ENCODE measurements at regions not wholly inside any gene's neighbourhood (a gene's known extent, or its start where the extent isn't known, plus 50 kb on each side); places are given as distances from the start of the nearest gene placed in this dataset.
"Not testable (repeated sequence)": the region's sequence is repeated elsewhere in the genome, so short reads cannot be mapped to it uniquely, and the experiment has no call there.

- in situ Hi-C loops (cut with MboI; ENCODE audit: low sequenced_read_pairs) = not testable (repeated sequence)
Observed at GRCh38 chr2:134062235-134062634, 191.6 kb upstream of the MGAT5 start.

GRCh38 chr2:134063916-134064315, 190.0 kb upstream of the MGAT5 start:
- in situ Hi-C loops (cut with MboI; ENCODE audit: low sequenced_read_pairs) = not testable (repeated sequence)

- in situ Hi-C loops (cut with MboI; ENCODE audit: low sequenced_read_pairs) = no loop called here
Observed at GRCh38 chr2:134070281-134070741, 183.6 kb upstream of the MGAT5 start.

GRCh38 chr2:134072341-134072740, 181.5 kb upstream of the MGAT5 start:
- in situ Hi-C loops (cut with MboI; ENCODE audit: low sequenced_read_pairs) = no loop called here

- in situ Hi-C loops (cut with MboI; ENCODE audit: low sequenced_read_pairs) = no loop called here
Observed at GRCh38 chr2:134073023-134073422, 180.8 kb upstream of the MGAT5 start.

GRCh38 chr2:134074619-134075018, 179.3 kb upstream of the MGAT5 start:
- in situ Hi-C loops (cut with MboI; ENCODE audit: low sequenced_read_pairs) = no loop called here

GRCh38 chr2:134075204-134075603, 178.7 kb upstream of the MGAT5 start:
- in situ Hi-C loops (cut with MboI; ENCODE audit: low sequenced_read_pairs) = no loop called here

- in situ Hi-C loops (cut with MboI; ENCODE audit: low sequenced_read_pairs) = no loop called here
Observed at GRCh38 chr2:134078354-134078753, 175.5 kb upstream of the MGAT5 start.

GRCh38 chr2:134079373-134079772, 174.5 kb upstream of the MGAT5 start:
- in situ Hi-C loops (cut with MboI; ENCODE audit: low sequenced_read_pairs) = no loop called here

- in situ Hi-C loops (cut with MboI; ENCODE audit: low sequenced_read_pairs) = no loop called here
Observed at GRCh38 chr2:134080386-134081089, 173.3 kb upstream of the MGAT5 start.

- in situ Hi-C loops (cut with MboI; ENCODE audit: low sequenced_read_pairs) = no loop called here
Observed at GRCh38 chr2:134081238-134081938, 172.5 kb upstream of the MGAT5 start.

- in situ Hi-C loops (cut with MboI; ENCODE audit: low sequenced_read_pairs) = no loop called here
Observed at GRCh38 chr2:134083548-134083947, 170.3 kb upstream of the MGAT5 start.

GRCh38 chr2:134086594-134087219, 167.2 kb upstream of the MGAT5 start:
- in situ Hi-C loops (cut with MboI; ENCODE audit: low sequenced_read_pairs) = no loop called here

GRCh38 chr2:134087371-134087921, 166.4 kb upstream of the MGAT5 start:
- in situ Hi-C loops (cut with MboI; ENCODE audit: low sequenced_read_pairs) = no loop called here

- in situ Hi-C loops (cut with MboI; ENCODE audit: low sequenced_read_pairs) = no loop called here
Observed at GRCh38 chr2:134089454-134089853, 164.4 kb upstream of the MGAT5 start.

- in situ Hi-C loops (cut with MboI; ENCODE audit: low sequenced_read_pairs) = no loop called here
Observed at GRCh38 chr2:134097740-134098139, 156.1 kb upstream of the MGAT5 start.

- in situ Hi-C loops (cut with MboI; ENCODE audit: low sequenced_read_pairs) = no loop called here
Observed at GRCh38 chr2:134098321-134098720, 155.6 kb upstream of the MGAT5 start.

GRCh38 chr2:134099273-134099672, 154.6 kb upstream of the MGAT5 start:
- in situ Hi-C loops (cut with MboI; ENCODE audit: low sequenced_read_pairs) = no loop called here

GRCh38 chr2:134103196-134103595, 150.7 kb upstream of the MGAT5 start:
- in situ Hi-C loops (cut with MboI; ENCODE audit: low sequenced_read_pairs) = loop anchor here (25.0 kb wide), 1 partner anchor 309 kb away; no protein-coding TSS in a partner anchor

- in situ Hi-C loops (cut with MboI; ENCODE audit: low sequenced_read_pairs) = loop anchor here (25.0 kb wide), 1 partner anchor 308 kb away; no protein-coding TSS in a partner anchor
Observed at GRCh38 chr2:134104754-134105153, 149.1 kb upstream of the MGAT5 start.

GRCh38 chr2:134107402-134107801, 146.5 kb upstream of the MGAT5 start:
- in situ Hi-C loops (cut with MboI; ENCODE audit: low sequenced_read_pairs) = loop anchor here (25.0 kb wide), 1 partner anchor 305 kb away; no protein-coding TSS in a partner anchor

All from HL-60/S4 treated with phorbol 12-myristate 13-acetate at 8.2 ng/mL for 4 days and 3 days (cell line).